ENCODE measurements at regions not wholly inside any gene's neighbourhood (a gene's known extent, or its start where the extent isn't known, plus 50 kb on each side); places are given as distances from the start of the nearest gene placed in this dataset.
"Not testable (repeated sequence)": the region's sequence is repeated elsewhere in the genome, so short reads cannot be mapped to it uniquely, and the experiment has no call there.

DNA sequence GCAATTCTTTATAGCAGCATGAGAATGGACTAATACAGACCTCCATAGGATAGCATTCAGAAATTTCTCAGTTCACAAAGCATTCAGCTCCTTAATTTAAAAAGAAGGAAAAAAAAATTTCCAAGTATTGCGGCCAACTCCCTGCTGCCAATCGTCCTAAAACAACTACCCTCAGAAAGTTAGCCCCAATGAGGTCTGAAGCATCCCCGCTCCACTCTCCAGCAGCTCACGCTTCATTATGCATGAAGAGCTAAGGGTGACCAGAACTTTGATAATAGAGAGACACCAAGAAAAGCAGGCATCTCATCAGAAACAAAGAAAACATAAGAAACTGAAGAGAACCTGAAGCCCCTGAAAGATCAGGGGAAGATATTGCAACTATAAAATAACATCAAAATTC, 172.8 kb upstream of the NUDT4 start:
- no peak for DNase-seq (ENCODE audit: low spot score)

DNA sequence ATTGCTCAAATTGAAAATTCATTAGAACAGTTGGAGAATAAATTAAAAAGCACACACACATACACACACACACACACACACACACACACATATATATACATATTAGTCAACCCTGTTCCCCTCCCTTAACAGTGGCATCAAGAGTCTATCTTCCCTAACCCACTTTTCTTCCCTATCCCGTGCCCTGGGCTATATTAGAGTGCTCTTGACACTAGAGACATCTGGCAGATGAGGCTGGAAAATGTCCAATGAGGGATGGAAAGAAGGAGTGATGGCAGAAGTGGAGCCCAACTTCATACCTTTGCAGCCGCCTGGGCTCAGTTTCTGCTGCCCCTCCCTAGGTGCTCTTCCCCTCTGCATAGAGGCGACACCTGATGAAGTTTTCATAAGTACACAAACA, 172.4 kb upstream of the NUDT4 start:
- no peak for DNase-seq (ENCODE audit: low spot score)

DNA sequence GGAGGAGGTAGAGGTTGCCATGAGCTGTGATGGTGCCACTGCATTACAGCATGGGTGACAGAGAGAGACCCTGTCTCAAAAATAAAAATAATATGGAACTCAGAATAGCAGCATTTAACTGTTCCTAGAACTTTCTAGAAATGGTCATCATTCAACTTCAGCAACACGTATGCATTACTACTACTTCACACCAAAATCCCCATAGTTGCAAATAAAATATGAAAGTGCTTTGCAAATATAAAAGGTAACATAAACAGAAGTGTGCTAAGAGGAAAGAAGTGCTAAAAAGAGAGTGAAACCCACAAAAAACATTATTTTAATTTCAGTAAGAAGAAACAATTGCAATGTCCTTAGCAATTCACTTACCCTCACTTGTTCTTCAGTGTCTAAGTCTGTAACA, 169.7 kb upstream of the NUDT4 start:
- DNase-seq (ENCODE audit: low spot score) = no peak

DNA sequence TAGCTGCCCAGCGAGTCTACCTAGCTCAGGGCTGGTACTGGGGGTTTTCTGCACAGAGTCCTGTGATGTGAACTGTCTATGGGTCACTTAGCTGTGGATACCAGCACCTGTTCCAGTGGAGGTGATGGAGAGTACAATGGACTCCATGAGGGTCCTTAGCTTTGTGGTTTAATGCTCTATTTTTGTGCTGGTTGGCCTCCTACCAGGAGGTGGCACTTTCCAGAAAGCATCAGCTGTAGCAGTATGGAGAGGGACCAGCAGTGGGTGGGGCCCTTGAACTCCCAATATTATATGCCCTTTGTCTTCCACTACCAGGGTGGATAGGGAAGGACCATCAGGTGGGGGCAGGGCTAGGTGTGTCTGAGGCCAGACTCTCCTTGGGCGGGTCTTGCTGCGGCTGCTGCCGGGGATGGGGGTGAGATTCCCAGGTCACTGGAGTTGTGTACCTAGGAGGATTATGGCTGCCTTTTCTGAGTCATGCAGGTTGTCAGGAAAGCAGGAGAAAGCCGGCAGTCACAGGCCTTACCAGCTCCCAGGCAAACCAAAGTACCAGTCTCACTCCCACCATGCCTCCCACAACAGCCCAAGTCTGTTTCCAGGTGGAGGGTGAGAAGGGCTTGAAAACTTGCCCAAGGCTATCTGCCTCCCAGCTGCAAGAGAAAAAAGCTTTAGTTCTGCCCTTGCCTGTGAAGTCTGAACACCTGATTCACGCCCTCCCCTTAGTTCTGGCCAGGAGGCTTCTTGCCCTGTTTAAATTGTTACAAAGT, 163.0 kb upstream of the NUDT4 start:
- DNase-seq (ENCODE audit: low spot score) = no peak

DNA sequence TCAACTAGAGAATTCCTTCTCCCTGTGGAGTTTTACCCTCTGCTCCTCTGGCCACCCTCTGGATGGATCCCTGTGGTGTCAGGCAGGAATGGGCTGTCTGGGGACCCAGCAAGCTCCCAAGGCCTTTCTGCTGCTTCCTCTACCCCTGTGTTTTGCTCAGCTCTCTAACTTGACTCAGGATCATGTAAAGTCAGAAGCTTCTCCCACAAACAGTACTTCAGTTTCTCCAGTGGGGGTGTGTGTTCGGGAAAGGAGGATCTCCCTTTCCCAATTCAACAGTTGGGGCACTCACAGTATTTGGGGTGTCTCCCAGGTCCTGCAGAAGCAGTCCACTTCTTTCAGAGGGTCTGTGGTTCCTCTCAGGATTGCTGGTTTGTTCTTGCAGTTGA, 162.4 kb upstream of the NUDT4 start:
- DNase-seq (ENCODE audit: low spot score) = no peak

DNA sequence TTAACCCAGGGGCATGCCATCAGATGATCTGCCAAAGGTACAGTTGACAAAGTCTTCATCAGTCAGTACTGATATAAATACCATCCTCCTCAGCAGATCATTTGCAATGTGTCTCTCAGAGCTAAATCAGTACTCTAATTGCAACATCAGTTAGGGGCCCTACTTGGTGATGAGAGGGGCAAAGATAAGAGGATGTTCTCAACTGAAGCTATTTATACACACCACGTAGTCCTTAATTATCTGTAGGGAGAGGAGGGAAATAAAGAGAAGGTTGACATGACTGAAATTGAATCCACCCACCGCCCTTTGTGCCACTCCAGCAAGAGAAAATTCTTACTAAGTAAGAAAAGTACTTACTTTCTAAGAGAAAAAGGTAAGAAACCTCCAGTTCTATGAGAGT, 157.8 kb upstream of the NUDT4 start:
- no peak for DNase-seq (ENCODE audit: low spot score)

DNA sequence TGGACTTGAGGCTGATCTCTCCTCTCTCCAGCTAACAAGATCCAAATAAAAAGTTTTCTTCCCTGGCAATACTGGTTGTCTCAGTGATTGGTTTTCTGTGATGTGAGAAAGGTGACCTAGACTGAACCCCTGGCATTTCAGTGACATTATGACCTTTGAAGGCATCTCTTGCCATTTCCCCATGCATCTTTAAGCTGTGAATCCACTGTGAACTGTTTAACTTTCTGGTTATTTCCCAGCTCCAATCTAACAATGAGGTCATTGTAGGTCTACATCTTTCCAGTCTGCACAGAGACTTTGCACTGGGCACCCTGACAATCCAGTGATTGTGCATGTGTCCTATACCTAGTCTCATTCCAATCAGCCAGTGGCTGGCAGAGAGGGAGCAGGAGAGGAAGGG, 155.9 kb upstream of the NUDT4 start:
- DNase-seq (ENCODE audit: low spot score) = no peak

DNA sequence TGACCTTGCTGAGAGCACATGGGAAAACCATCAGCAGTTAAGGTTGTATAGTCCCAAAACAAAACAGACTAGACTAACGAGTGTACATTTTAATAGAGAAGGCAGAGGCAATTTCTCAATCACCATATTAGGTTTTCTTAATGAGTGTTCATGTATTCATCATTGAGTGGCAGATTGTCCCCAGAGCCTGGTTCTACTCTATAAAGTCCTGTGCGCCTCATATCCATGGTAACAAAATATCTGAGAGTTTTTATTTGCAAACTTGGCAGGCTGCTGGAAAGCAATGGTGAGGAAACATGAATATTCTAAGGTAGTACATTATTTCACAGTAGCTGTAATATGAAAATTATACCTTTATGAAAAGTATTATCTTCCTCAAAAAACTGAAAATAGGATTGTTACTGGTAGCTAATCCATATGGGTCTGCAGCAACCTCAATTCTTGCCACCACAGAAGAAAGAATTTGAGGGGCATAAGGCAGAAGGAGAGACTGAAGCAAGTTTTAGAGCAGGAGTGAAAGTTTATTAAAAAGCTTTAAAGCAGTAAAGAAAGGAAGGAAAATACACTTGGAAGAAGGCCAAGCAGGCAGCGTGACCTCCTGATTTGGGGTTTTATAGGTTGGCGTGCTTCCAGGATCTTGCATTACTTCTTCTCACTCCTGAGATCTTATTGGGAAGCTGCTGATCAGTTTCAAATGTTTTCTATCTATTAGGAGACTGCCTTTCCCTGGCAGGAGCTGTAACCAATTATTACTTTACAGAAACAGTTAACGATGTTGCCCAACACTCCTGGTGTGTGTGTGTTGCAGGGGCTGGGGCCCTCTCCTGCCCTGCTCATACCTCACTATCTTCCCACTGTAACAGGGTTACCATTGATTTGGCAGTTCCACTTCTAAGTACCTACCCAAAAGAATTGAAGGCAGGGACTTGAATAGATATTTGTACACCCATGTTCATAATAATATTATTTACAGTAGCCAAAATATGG, 154.0 kb upstream of the NUDT4 start:
- DNase-seq (ENCODE audit: low spot score) = no peak

DNA sequence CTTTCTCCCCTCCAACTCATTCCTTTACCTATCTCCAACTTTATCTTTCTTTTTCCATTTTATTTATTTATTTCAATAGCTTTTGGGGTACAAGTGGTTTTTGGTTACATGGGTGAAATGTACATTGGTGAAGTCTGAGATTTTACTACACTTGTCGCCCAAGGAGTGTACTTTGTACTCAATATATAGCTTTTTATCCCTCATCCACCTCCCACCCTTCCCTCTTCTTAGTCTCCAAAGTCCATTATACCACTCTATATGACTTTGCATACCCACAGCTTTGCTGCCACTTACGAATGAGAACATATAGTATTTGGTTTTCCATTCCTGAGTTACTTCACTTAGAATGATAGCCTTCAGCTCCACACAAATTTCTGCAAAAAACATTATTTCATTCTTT, 152.6 kb upstream of the NUDT4 start:
- DNase-seq (ENCODE audit: low spot score) = no peak

DNA sequence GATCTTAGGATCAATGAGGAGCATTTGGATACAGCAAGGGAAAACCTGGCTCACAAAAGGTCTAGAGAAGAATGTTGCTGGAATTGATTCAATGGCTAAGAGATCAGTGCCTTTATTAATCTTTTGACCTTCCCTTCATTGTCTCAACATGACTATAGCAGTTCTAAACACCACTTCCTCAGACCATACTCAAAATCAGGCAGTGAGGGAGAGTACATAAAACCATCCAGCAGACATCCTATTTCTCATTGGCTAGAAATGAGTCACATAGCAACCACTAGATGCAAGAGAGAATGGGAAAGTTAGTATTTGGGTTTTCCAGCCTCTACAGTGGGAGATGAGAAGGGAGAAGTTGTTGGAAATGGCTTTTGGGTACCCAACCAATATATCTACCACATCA, 151.4 kb upstream of the NUDT4 start:
- no peak for DNase-seq (ENCODE audit: low spot score)

DNA sequence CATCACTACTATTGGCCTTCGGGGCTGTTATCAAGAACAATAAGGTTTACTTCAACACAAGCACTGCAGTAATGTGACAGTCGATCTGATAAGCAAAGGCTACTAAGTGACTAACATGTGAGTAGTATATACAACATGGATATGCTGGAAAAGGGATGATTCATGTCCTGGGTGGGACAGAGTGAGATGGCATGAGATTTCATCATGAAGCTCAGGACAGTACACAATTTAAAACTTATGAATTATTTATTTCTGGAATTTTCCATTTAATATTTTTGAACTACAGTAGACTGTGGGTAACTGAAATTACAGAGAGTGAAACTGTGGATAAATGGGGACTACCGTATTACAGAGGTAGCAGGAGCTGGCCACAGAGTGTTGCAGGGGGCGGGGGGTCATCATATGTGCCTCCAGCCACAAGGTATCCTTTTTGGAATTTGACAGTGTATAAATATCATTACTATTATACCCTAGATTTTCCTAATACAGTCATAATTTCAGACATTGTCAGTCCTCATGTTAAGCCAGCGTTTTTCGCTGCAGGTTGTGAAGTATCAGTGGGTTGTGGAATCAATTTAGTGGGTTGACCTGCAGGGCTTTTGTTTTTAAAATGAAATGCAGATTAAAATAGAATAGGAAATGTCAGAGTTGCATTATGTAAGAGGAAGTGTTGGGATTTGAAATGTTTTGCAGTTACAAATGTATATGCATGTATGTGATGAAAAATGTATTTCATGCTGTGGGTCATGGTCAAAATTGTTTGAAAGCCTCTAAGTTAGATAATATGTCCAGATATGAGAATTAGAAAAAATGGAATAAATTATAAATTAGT, 148.0 kb upstream of the NUDT4 start:
- no peak for DNase-seq (ENCODE audit: low spot score)

DNA sequence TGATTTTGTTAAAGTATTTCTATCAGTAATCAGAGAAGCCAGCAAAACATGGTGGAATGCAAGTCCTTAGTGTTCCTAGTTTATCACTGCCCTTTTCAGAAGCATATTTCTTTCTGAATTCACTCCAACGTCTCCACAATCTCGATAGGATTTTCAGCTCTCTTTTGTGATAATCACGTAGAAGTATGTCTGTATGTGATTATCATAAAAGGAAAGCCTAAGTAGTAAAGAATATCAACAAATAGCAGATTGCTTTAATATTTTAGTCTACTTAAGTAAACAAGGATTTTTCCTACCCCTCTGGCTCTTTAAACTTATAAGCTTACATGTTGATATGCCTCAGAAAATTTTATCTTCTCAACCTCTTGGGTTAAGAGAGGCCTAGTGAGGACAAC, 147.4 kb upstream of the NUDT4 start:
- DNase-seq (ENCODE audit: low spot score) = no peak

DNA sequence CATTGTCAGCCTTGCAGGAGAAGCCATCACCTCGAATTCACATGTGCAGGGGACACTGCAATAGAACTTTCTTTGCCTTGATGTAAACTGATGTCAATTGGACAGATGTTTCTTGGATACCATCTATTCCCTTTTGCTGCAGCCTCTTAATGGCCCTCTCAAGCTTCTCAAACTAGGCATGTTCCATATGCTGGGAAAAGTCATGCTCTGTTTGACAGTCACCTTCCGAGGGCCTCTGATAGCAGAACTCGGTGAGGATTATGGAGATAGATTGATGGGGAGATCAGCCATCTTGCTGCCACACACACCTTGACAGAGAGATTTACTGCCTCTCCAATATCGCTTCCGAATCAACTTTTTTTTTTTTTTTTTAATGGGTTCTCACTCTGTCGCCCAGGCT, 145.8 kb upstream of the NUDT4 start:
- DNase-seq (ENCODE audit: low spot score) = no peak

DNA sequence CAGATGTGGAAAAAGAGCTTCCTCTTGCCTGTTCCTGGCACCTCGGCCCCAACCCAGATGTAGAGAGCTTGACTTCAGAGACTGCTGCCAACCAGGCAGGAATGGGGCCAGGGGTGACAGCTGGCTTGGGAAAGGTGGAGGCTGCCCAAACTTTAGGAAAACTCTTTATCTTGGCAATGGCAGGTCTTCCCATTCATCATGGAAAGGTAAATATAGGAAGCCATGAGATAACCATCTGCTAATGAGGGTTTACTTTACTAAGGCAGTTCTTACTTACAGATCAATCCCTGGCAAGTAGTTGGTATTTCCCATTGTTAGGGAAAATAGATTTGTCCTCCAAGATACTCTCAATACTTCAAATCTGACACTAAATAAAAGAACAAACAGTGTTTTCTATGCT, 143.1 kb upstream of the NUDT4 start:
- no peak for DNase-seq (ENCODE audit: low spot score)

DNA sequence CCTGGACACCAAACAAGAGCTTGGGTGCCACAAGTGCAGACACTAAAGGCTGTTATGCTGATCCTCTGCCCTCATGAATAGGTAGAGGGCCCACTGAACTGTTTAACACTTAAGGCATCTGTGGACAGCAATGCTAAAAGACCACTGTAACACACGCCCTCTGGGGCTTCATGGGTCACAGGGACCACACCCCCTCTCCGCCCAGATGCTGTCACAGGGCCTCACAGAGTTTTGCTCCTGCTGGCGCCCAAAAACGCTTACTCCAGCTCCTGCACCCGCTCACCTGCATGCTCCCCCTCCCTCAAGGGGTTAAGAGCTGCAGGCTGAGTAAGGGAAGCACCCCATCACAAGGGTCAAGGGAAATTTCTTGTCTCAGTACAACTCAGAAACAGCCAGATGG, 141.8 kb upstream of the NUDT4 start:
- no peak for DNase-seq (ENCODE audit: low spot score)

DNA sequence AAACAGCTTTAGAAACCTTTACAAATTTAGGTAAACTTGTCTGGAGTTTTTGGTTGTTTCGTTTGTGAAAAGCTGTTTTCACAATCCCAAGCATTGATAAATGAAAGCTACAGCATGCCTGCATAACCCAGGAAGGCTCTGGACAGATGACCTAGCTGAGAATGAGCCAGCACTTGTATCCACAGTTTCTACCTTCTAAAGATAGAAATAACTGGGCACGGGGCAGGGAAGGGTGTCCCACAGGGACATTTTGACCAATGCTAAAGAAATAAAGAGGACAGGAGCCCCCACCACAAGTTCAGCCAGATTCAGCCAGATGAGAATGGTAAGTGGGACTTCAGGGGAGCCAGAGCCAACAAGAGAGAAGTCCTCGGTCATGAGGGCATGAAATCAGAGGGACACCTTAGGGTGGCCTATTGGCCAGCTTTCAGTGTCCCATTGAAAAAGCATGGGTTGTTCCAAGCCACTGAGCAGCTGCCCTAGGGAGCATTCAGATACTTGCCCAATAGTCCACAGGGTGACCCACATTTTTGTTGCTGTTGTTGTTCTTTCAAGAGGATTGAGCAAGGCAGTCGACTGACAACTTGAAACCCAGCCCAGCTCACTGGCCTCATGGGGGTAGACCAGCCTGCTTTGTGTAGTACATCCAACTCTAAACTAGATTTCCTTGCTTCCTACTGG, 140.3 kb upstream of the NUDT4 start:
- no peak for DNase-seq (ENCODE audit: low spot score)

DNA sequence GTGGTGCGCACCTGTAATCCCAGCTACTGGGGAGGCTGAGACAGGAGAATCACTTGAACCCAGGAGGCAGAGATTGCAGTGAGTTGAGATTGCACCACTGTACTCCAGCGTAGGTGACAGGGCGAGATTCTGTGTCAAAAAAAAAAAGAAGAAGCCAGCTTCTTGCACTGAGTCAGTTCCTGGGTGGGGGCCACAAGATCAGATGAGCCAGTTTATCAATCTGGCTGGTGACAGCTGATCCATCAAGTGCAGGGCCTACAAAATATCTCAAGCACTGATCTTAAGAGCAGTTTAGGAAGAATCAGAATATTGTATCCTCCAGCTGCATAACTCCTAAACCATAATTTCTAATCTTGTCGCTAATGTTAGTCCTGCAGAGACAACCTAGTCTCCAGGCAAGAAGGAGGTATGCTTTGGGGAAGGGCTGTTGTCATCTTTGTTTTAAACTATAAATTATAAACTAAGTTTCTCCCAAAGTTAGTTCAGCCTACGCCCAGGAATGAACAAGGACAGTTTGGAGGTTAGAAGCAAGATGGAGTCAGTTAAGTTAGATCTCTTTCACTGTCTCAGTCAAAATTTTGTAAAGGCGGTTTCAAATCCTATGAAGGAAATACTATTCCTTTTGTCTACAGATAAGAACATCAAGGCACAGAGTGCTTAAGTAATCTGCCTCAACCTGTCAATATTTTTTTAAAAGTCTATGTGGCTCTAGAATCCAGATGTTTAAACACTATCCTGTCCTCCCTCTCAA, 139.0 kb upstream of the NUDT4 start:
- DNase-seq (ENCODE audit: low spot score) = not testable (repeated sequence)

DNA sequence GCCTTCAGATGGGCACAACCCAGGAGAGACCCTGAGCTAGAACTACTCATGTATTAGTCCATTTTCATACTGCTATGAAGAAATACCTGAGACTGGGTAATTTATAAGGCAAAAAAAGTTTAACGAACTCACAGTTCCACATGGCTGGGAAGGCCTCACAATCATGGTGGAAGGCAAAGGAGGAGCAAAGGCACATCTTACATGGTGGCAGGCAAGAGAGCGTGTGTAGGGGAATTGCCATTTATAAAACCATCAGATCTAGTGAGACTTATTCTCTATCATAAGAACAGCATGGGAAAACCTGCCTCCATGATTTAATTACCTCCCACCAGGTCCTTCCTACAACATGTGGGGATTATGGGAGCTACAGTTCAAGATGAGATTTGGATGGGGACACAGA, 137.9 kb upstream of the NUDT4 start:
- DNase-seq (ENCODE audit: low spot score) = not testable (repeated sequence)

DNA sequence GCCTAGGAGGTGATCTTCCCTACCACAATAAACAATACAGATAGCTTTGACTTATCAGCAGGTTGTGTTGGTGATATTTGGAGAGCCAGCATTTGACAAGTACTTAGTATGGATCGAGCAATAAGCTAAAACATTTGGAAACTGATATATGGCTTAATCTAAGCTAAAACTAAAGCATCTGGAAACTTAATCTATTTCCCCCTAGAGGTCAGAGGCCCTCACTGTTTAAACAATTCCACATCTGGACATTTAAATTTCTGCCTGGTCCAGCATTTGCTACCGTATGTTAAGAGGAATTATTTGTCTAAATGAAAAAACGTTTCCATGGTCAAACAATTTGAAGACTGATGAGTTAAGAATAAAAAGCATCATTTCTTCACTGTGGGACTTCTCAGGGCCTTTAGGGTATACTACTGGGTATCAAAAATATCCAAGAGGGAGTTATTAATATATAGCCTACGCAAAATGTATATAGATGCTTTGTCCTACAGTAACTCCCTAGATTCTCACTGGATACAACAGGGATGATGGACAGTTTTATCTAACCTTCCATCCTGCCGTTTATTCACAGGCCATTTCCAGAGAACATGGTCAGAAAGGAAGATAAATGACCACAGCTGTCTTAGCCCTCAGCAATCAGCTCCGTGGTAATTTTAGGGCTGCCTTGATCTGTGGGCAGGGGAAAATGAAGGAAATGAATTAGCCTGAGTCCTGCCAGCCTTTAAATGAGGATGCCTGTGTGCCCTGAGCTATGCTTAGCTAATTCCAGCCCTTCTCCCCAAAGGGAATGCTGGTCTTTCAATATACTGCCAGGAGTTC, 135.4 kb upstream of the NUDT4 start:
- no peak for DNase-seq (ENCODE audit: low spot score)

DNA sequence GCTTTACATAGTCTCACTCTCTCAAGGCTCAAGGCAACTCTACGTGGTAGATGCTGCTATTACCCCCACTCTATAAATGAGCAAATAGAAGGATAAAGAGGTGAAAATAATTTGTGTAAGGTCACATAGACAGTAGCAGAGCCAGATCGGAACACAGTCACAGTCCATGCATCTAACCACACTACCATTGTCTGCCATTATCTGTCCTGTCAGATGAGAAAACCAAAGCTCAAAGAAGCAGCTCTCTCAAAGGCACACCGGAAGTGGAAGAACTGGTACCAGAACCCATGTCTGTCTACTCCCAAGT, 134.4 kb upstream of the NUDT4 start:
- no peak for DNase-seq (ENCODE audit: low spot score)
